NCI-H146 (cell line): ENCODE measurements at regions not wholly inside any gene's neighbourhood (a gene's known extent, or its start where the extent isn't known, plus 50 kb on each side); places are given as distances from the start of the nearest gene placed in this dataset.

Experiments
- DNase-seq: peaks from one replicate; lab custom pipeline; 2025; lab: John Stamatoyannopoulos, UW

GRCh38 chr2:103959174-103960128, 894.5 kb upstream of the POU3F3 start:
- DNase-seq: peak; percentile 4

DNA sequence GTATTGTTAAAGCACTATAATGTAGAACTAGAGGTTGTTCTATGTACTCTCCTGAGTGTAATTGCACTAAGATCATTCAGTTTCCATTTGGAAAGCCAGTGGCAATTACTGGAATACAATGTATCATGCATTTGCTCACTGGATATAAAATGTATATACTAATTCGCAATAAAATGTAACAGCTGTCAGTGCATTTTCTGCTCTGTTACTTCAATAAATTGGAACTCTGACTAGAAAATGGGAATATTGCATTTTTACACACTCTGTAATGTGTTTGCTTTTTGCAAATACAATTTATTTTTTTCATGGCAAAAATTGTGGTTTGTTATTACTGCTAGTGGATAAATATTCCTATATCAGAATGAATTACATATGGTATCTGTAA, 893.8 kb upstream of the POU3F3 start:
- no peak for DNase-seq

DNA sequence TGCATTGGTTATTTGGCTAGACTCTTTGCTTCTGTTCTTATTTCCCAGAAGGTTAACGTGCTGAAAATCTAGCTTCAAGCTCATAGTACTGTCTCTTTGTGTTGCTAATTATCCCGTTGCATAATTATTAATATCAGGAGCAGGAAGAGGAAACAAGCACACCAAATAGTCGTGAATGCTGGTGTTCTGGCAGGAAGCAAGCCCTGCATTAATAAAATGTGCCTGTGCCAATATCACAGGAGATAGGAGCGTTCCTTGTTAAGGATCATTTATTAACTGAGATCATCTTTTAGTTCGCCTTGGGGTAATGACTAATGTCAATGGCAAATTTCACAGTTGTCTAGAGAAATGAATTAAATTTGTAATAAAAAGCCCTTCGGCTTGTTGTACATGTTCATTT, 893.0 kb upstream of the POU3F3 start:
- DNase-seq: no peak

DNA sequence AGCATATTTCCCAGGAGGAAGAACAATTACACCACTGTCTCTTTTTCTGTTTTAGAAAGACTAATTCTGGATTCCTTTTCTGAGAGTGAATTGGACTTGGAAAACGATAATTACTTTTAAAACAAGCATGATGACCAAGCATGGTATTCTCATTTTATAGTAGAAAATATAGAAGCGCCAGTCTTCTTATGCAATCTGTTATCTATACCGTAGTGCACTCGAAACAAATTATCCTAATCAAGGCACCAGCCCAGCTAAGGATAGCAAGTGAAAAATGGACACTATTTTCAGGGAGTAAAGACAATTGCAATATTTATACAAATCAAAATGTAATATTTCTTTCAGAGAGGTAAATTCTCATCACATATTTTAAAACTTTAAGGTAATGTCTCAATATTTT, 892.1 kb upstream of the POU3F3 start:
- DNase-seq: no peak

DNA sequence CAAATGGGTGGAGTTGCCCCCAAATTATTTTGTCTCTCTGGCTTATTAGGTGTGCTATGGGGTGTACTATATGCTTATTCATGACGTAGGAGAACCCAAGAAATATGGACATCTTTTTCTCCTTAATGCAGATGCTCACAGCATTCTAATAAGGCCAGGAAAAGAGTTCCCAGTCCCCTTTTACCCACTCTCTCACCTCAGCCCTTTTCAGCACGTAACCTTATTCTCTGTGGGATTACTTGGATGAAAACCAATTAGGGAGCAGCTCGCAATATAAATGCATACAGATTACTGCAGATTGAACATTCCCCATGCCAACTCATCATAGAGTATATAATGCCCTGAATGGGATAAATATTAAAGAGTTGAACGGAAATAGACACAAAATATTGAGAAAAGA, 891.2 kb upstream of the POU3F3 start:
- DNase-seq: no peak

DNA sequence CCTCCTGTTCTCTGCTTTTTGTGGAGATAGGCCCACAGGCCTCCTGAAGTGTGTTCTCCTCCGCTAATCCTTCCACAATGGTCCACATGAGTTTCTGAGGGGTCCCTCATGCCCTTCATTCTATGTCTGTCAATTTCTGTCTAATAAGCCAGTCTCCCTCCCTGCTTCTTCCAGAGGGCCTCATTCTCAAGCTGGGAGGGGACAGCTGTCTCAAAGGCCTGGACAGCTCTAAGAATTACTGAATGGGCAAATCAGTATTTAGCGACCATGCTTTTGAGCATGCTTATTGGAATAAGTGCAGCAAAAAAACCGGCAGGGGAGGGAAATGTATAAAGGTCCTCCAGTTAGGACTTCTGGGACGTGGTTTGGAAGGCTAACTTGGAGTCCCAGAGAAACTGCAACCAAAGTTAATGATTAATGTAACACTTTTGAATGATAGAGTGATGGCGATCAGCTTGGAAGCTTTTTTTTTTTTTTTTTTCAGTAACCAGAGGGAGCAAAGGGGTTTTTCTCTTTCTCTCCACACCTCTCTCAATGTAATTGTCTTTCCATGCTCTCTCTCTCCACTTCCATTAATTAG, 890.7 kb upstream of the POU3F3 start:
- no peak for DNase-seq

GRCh38 chr2:103977241-103977640, 876.7 kb upstream of the POU3F3 start:
- no peak for DNase-seq

DNA sequence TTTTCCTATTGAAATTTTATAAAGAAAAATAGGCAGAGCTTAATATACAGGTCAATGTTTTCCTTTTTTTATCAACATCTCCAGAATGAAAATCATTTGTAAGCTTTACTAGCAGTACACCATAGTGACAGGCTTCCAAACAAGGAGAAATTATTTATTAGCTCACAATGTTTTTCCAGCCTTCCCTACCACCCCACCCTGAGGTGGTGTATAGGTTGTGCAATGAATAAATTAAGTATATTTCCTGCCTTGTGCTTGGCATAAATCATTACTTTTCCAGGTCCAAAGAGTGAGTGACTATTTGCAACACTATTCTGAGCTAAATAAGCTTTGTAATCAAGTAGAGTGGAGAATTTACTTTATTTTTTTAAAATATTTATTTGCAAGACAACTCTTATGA, 876.2 kb upstream of the POU3F3 start:
- no peak for DNase-seq

DNA sequence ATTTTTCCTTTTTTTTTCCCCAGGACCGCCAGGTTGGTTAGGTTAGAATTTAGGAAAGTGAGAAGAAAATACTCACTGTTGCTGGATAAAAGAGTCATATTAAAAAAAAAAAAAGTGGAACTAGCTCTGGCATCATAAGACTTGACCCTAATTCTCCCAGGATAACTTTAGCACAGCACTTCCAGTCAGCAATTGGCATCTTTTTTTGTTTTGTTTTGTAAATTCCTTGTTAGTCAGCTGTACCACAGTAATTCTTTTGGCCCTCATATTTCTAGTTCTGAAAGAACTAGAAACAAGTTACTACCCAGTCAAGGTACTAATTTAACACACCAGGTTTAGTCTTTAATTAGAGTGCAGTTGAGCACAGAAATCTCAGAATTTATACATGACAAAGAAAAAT, 873.5 kb upstream of the POU3F3 start:
- no peak for DNase-seq

DNA sequence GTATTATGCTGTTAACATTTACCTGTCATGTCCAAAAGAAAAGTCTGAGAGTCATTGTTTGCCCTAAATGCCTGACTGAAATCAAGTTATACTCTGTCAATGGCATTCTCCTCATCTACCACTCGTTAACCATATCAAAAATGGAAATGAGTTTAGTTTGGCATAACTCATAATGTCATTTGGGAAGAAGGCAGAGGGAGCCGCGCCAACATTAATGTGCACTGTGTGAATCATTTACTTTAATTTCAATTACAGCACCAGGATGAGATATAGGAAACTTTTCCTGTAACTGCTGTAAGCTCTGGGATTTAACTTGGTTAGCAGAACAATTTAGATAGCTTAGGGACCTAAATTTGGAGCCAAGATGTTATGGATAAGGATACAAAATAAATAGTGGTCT, 871.2 kb upstream of the POU3F3 start:
- no peak for DNase-seq

GRCh38 chr2:103986001-103986400, 867.9 kb upstream of the POU3F3 start:
- DNase-seq: no peak

- DNase-seq: no peak
Measured at GRCh38 chr2:103991591-103991990, 862.3 kb upstream of the POU3F3 start.

DNA sequence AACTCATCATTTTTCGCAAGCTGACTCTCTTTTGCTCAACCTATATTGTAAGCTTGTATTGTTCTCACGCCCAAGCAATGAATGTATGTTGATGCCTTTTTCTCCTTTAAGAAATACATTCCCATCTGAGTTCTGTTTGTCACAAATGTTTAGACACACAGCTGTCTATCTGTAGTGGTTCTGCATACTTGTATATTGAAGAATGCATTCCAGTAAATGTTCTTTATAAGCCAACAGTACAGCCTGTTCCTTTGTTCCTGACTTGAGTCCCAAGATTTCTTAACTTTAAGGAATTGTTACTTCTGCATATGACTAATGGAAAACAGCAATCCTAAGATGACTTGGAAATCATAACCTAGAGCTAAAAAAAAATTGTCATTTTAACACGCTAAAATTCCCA, 849.1 kb upstream of the POU3F3 start:
- DNase-seq: no peak

DNA sequence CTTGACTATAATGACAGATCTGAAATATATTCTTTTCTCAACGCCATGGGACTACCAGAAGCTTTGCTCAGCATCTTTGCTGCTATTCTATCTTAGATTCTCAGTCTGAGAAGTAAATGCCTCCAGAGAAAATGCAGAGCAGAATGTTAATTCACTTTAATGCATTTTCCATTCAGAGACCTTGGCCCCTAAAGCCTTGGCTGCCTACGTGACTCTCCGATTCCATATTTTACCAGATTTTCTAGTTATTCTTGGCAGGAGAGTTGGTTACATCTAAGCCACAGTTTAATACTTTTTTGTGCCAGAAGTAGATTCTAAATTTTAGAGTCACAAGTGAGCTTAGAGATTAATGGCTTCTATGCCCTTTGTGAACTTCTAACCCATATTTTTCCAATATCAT, 837.1 kb upstream of the POU3F3 start:
- no peak for DNase-seq

GRCh38 chr2:104023306-104023705, 830.6 kb upstream of the POU3F3 start:
- no peak for DNase-seq

DNA sequence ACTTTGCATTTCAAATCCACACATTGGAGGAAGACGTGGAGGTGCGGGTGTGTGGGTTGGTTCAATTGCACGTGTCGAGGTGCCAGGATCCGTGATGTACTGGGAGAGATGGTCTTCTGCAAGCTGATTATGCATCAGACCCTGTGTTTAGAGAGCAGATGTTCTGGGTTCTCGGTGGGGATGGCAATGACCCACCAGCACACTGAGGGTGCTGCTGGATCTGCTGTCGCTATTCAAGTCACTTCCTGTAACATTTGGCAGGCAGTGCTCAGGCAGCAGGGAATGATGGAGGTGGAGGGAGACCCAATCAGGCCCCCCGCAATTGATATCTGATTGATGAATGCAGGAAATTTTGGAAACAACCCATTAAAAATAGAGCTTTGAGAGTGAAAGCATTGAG, 830.1 kb upstream of the POU3F3 start:
- no peak for DNase-seq

GRCh38 chr2:104025295-104025694, 828.6 kb upstream of the POU3F3 start:
- DNase-seq: no peak

GRCh38 chr2:104026725-104027124, 827.2 kb upstream of the POU3F3 start:
- no peak for DNase-seq

DNA sequence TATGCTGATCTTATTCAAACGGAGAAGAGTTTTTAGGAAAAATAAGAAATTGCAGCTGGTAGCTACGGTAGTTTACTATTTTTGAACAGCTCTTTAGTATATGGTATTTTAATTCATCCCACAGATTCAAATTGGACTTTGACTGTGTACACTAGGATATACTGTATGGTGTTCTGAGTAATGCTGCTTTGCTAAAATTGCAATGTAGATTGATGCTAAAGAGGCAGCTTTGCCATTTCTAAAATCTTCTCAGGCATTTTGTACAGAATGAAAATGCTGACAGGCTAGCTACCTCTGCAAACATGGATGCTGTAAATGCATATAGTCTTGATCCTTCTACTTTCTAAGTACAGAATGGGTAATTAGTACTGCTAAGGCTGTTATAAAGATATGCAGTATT, 826.6 kb upstream of the POU3F3 start:
- DNase-seq: no peak

GRCh38 chr2:104028061-104028460, 825.9 kb upstream of the POU3F3 start:
- DNase-seq: no peak

DNA sequence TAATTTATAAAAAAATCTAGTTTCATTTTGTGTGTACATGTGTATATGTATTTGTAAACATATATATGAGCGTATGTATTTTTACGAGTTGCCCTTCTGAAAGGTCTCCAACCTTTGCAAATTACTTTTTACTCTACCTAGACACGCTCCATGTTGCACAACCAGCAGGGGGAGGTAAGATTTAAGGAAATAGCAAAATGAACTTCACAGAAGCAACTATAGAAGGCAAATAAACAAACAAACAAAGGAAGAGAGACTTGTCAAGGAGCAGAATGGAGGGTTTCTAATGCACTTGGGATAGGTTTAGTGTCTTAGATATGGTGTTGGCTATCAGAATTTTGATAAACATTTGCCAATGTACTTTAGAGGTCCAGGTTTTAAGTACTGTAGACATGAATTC, 820.5 kb upstream of the POU3F3 start:
- no peak for DNase-seq

GRCh38 chr2:104040771-104041170, 813.1 kb upstream of the POU3F3 start:
- no peak for DNase-seq

- no peak for DNase-seq
Measured at GRCh38 chr2:104041351-104041750, 812.6 kb upstream of the POU3F3 start.

DNA sequence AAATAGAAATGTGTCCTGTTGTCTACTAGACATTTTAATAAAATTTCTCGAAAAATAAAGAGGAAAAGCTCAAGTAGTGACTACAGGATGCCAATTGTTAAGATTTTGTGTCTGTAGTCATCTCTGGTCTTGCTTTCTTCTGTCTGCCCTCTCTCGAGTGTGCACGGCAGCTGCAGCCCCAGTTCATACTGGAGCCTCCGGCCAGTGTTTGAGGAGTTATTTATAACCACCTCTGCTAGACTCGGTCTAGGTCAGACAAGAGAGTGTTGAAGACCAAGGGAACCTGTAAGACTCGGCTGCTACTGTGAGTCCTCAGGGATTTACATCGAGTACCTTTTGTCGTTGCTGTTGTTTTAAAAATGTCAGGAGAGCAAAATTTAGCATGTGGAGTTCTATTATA, 810.1 kb upstream of the POU3F3 start:
- no peak for DNase-seq
